H1 (cell line): ENCODE measurements at regions not wholly inside any gene's neighbourhood (a gene's known extent, or its start where the extent isn't known, plus 50 kb on each side); places are given as distances from the start of the nearest gene placed in this dataset.

ENCODE experiments used
- POLR2A ChIP-seq, 2 experiments: IDR thresholded peaks; 1 replicate in 1 of 2; 2 replicates in 1 of 2; pipeline ENCODE4 v1.6.1; 2011; ENCODE audit warnings: low read depth in 2 of 2, low read length in 2 of 2, mild to moderate bottlenecking in 2 of 2; ENCODE audit errors: control extremely low read depth in 1 of 2
- TF ChIP-seq, protein P1 (sequence below), 3 experiments: IDR thresholded peaks; 1 replicate in 2 of 3; 2 replicates in 1 of 3; pipeline versions ENCODE4 v1.5.1 to v1.6.1; 2011; ENCODE audit warnings: low read length in 3 of 3, mild to moderate bottlenecking in 3 of 3, inconsistent platforms in 2 of 3, low read depth in 1 of 3, moderate library complexity in 1 of 3; ENCODE audit not compliant: insufficient read depth in 1 of 3; ENCODE audit errors: control extremely low read depth in 1 of 3

DNA sequence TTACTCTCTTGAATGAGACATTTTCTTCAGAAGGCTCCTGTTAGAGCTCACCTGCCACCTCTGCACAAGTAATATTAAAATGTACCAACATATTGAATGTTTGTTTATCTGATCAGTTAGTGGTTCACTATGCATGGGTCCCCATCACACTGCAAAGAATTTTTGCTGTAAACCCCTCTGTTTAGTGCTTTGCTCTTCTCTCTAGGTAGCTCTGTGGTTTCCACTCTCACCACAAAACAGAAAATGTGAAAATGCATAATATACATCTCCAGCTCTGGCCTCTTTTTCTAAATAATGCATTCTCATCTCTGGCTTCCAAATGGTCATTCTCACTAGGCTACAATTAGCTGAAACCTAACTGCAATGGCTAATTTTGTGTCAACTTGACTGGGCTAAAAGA is 176.7 kb downstream of the TRIM33 start:
- no peak for TF ChIP-seq POLR2A (IDR thresholded peaks at IDR 0.05; ENCODE audit: control extremely low read depth in 1 of 2, low read depth in 2 of 2, low read length in 2 of 2)
- TF ChIP-seq, protein P1, sequence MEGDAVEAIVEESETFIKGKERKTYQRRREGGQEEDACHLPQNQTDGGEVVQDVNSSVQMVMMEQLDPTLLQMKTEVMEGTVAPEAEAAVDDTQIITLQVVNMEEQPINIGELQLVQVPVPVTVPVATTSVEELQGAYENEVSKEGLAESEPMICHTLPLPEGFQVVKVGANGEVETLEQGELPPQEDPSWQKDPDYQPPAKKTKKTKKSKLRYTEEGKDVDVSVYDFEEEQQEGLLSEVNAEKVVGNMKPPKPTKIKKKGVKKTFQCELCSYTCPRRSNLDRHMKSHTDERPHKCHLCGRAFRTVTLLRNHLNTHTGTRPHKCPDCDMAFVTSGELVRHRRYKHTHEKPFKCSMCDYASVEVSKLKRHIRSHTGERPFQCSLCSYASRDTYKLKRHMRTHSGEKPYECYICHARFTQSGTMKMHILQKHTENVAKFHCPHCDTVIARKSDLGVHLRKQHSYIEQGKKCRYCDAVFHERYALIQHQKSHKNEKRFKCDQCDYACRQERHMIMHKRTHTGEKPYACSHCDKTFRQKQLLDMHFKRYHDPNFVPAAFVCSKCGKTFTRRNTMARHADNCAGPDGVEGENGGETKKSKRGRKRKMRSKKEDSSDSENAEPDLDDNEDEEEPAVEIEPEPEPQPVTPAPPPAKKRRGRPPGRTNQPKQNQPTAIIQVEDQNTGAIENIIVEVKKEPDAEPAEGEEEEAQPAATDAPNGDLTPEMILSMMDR (IDR thresholded peaks at IDR 0.05; ENCODE audit: control extremely low read depth in 1 of 3, insufficient read depth in 1 of 3, low read depth in 1 of 3, low read length in 3 of 3), result no peak
